ENCODE measurements at regions not wholly inside any gene's neighbourhood (a gene's known extent, or its start where the extent isn't known, plus 50 kb on each side); places are given as distances from the start of the nearest gene placed in this dataset.
A peak's percentile ranks its signal among the peaks of the same experiment; 100 is the strongest.
"Not testable (repeated sequence)": the region's sequence is repeated elsewhere in the genome, so short reads cannot be mapped to it uniquely, and the experiment has no call there.

- H3K9me3 ChIP-seq; H3K4me3 ChIP-seq; H3K27me3 ChIP-seq; in situ Hi-C loops (cut with MboI; ENCODE audit: low pct_ligation_motif_present in 1 of 4, low pct_unique_long_range_greater_than_20kb in 1 of 4, low sequenced_read_pairs in 3 of 4); H3K36me3 ChIP-seq; H3K4me1 ChIP-seq; H3K27ac ChIP-seq; intact Hi-C loops (cut with DNase I; ENCODE audit: low total_unique reads); DNase-seq: not testable (repeated sequence)
- no CpG with 5 or more reads among the region's 5 CpGs for WGBS, 2 donors (ENCODE audit: low coverage in 1 of 2)
These were observed 183.7 kb upstream of the AKAP13 start for GRCh38 chr15:85196697-85197096.

DNA sequence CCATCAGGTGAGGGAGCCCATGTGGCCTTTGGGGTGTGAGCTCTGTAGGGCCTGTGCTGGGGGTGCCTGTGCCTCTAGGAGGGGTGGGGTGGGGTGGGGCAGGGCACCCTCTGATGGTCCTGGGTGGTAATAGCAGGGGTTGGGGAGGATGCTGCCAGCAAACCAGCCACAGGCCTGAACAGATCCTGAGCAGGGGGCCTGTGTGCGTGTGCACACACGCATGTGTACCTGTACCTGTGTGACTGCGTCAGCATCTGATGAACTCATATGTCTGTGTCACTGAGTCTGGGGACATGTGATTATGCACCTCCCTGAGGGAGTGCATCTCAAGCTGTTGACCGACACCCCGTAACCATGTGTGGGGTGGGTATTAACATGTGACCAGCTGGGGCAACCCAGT is 182.8 kb upstream of the AKAP13 start:
- intact Hi-C loops (cut with DNase I; ENCODE audit: low total_unique reads); in situ Hi-C loops (cut with MboI; ENCODE audit: low pct_ligation_motif_present in 1 of 4, low pct_unique_long_range_greater_than_20kb in 1 of 4, low sequenced_read_pairs in 3 of 4); H3K4me1 ChIP-seq; DNase-seq; H3K4me3 ChIP-seq; H3K36me3 ChIP-seq; H3K27me3 ChIP-seq; H3K9me3 ChIP-seq; H3K27ac ChIP-seq: not testable (repeated sequence)
- WGBS, 2 donors (ENCODE audit: low coverage in 1 of 2) = no CpG with 5 or more reads among the region's 5 CpGs

DNA sequence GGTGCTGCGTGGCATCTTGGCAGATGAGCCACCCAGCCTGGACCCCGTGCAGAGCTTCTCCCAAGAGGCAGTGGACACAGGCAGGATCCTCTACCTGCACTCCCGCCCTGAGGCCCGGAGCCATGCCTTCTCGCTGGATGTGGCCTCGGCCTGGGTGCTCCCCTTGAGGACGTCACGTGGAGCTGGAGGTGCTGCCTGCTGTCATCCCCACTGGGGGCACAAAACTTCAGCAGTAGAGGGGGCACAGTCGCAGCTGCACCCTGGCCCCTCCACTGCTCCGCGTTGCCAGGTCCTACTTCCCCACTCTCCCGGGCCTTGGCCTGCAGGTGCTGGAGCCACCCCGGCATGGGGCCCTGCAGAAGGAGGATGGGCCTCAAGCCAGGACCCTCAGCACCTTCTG is 182.0 kb upstream of the AKAP13 start:
- H3K9me3 ChIP-seq; H3K27ac ChIP-seq; H3K4me3 ChIP-seq; DNase-seq; intact Hi-C loops (cut with DNase I; ENCODE audit: low total_unique reads); H3K36me3 ChIP-seq; H3K4me1 ChIP-seq; H3K27me3 ChIP-seq; in situ Hi-C loops (cut with MboI; ENCODE audit: low pct_ligation_motif_present in 1 of 4, low pct_unique_long_range_greater_than_20kb in 1 of 4, low sequenced_read_pairs in 3 of 4): not testable (repeated sequence)
- no CpG with 5 or more reads among the region's 13 CpGs for WGBS, 2 donors (ENCODE audit: low coverage in 1 of 2)

- H3K4me1 ChIP-seq; H3K4me3 ChIP-seq; DNase-seq; intact Hi-C loops (cut with DNase I; ENCODE audit: low total_unique reads); H3K9me3 ChIP-seq; H3K27me3 ChIP-seq; in situ Hi-C loops (cut with MboI; ENCODE audit: low pct_ligation_motif_present in 1 of 4, low pct_unique_long_range_greater_than_20kb in 1 of 4, low sequenced_read_pairs in 3 of 4); H3K36me3 ChIP-seq; H3K27ac ChIP-seq: not testable (repeated sequence)
- TF ChIP-seq CTCF (IDR thresholded peaks at IDR 0.05) = peak in 2 of 5 experiments; percentile 10 to 16
- no CpG with 5 or more reads among the region's 9 CpGs for WGBS, 2 donors (ENCODE audit: low coverage in 1 of 2)
These were observed 180.2 kb upstream of the AKAP13 start for GRCh38 chr15:85200215-85200614.

GRCh38 chr15:85201118-85201793 is 179.1 kb upstream of the AKAP13 start:
- H3K27me3 ChIP-seq; intact Hi-C loops (cut with DNase I; ENCODE audit: low total_unique reads); H3K4me1 ChIP-seq; DNase-seq; H3K9me3 ChIP-seq; H3K36me3 ChIP-seq; H3K27ac ChIP-seq; H3K4me3 ChIP-seq; in situ Hi-C loops (cut with MboI; ENCODE audit: low pct_ligation_motif_present in 1 of 4, low pct_unique_long_range_greater_than_20kb in 1 of 4, low sequenced_read_pairs in 3 of 4): not testable (repeated sequence)
- WGBS, 2 donors (ENCODE audit: low coverage in 1 of 2) = no CpG with 5 or more reads among the region's 16 CpGs

GRCh38 chr15:85204481-85204880 is 175.9 kb upstream of the AKAP13 start:
- no CpG with 5 or more reads among the region's 16 CpGs for WGBS, 2 donors (ENCODE audit: low coverage in 1 of 2)
- in situ Hi-C loops (cut with MboI; ENCODE audit: low pct_ligation_motif_present in 1 of 4, low pct_unique_long_range_greater_than_20kb in 1 of 4, low sequenced_read_pairs in 3 of 4); H3K36me3 ChIP-seq; intact Hi-C loops (cut with DNase I; ENCODE audit: low total_unique reads); H3K9me3 ChIP-seq; H3K4me1 ChIP-seq; H3K27ac ChIP-seq; H3K27me3 ChIP-seq; H3K4me3 ChIP-seq; DNase-seq: not testable (repeated sequence)

GRCh38 chr15:85233791-85234325 is 146.5 kb upstream of the AKAP13 start:
- H3K36me3 ChIP-seq; H3K9me3 ChIP-seq; in situ Hi-C loops (cut with MboI; ENCODE audit: low pct_ligation_motif_present in 1 of 4, low pct_unique_long_range_greater_than_20kb in 1 of 4, low sequenced_read_pairs in 3 of 4); H3K4me1 ChIP-seq; intact Hi-C loops (cut with DNase I; ENCODE audit: low total_unique reads); DNase-seq; H3K27me3 ChIP-seq: not testable (repeated sequence)
- WGBS, 2 donors (ENCODE audit: low coverage in 1 of 2) = 0 to 1% methylated on average over 14 to 19 of the region's 62 CpGs
- Histone ChIP-seq H3K27ac (peak overlapping the region in 2 of 4 donors; percentile 46 to 64), H3K4me3 (peak overlapping the region; percentile 34 to 63 (median 42))

- H3K9me3 ChIP-seq; H3K27me3 ChIP-seq; in situ Hi-C loops (cut with MboI; ENCODE audit: low pct_ligation_motif_present in 1 of 4, low pct_unique_long_range_greater_than_20kb in 1 of 4, low sequenced_read_pairs in 3 of 4); H3K36me3 ChIP-seq; H3K4me1 ChIP-seq; DNase-seq; intact Hi-C loops (cut with DNase I; ENCODE audit: low total_unique reads); H3K27ac ChIP-seq: not testable (repeated sequence)
- H3K4me3 ChIP-seq = peak overlapping the region in 1 of 4 donors; percentile 32
- WGBS, 2 donors (ENCODE audit: low coverage in 1 of 2) = no CpG with 5 or more reads among the region's 55 CpGs
These were observed 145.8 kb upstream of the AKAP13 start for GRCh38 chr15:85234450-85235196.

- in situ Hi-C loops (cut with MboI; ENCODE audit: low pct_ligation_motif_present in 1 of 4, low pct_unique_long_range_greater_than_20kb in 1 of 4, low sequenced_read_pairs in 3 of 4); H3K27ac ChIP-seq; H3K27me3 ChIP-seq; H3K4me3 ChIP-seq; H3K36me3 ChIP-seq; intact Hi-C loops (cut with DNase I; ENCODE audit: low total_unique reads); H3K4me1 ChIP-seq; H3K9me3 ChIP-seq; DNase-seq: not testable (repeated sequence)
- 83% methylated on average over 1 of the region's 1 CpG; no CpG with 5 or more reads in 1 of the 2 donors for WGBS, 2 donors (ENCODE audit: low coverage in 1 of 2)
These were observed 136.3 kb upstream of the AKAP13 start for GRCh38 chr15:85244056-85244455.
